ENCODE measurements at regions not wholly inside any gene's neighbourhood (a gene's known extent, or its start where the extent isn't known, plus 50 kb on each side); places are given as distances from the start of the nearest gene placed in this dataset.

DNA sequence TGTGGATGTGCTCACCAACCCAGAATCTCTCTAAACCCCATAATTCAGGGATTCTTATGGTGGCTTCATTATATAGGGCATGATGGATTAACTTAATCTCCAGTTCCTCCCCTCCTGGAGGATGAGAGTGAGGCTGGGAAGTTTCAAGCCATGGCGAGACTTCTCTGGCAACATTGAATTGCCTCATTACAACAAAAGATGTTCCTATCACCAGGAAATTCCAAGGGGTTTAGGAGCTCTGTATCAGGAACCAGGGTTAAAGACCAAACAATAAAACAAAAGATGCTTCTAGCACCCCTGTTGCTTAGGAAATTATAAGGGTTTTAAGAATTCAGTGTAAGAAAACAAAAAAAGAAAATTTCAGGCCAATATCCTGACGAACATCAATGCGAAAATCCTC is 100.1 kb downstream of the NAB1 start:
- TF ChIP-seq SIN3A (conservative IDR thresholded peaks at IDR 0.05 in 1 of 2, IDR thresholded peaks at IDR 0.05 in 1 of 2; ENCODE audit: low read depth in 1 of 2, low read length in 2 of 2): no peak
- no peak for TF ChIP-seq POLR2A (IDR thresholded peaks at IDR 0.05; ENCODE audit: control extremely low read depth in 1 of 2, low read depth in 2 of 2, low read length in 2 of 2)
- TF ChIP-seq TEAD4 (IDR thresholded peaks at IDR 0.05; ENCODE audit: low read depth, low read length): no peak
